HG03354 (cell line): ENCODE measurements at regions not wholly inside any gene's neighbourhood (a gene's known extent, or its start where the extent isn't known, plus 50 kb on each side); places are given as distances from the start of the nearest gene placed in this dataset.

ENCODE experiments used
- ATAC-seq: cut with Tn5 transposase; IDR thresholded peaks from one replicate; pipeline ENCODE4 v1.9.1; 2021; ENCODE audit warnings: mild to moderate bottlenecking; ENCODE audit not compliant: unreplicated experiment, poor library complexity, severe bottlenecking

- ATAC-seq: no peak
These were observed 316.2 kb downstream of the STIM2 start for GRCh38 chr4:27176881-27177280.

GRCh38 chr4:27178061-27178460 is 317.4 kb downstream of the STIM2 start:
- ATAC-seq: no peak

- ATAC-seq: no peak
These were observed 321.1 kb downstream of the STIM2 start for GRCh38 chr4:27181693-27182092.

GRCh38 chr4:27182211-27182610 is 321.6 kb downstream of the STIM2 start:
- ATAC-seq: no peak

- no peak for ATAC-seq
These were observed 324.0 kb downstream of the STIM2 start for GRCh38 chr4:27184508-27185155.

GRCh38 chr4:27186710-27187109 is 326.1 kb downstream of the STIM2 start:
- no peak for ATAC-seq

GRCh38 chr4:27187786-27188185 is 327.1 kb downstream of the STIM2 start:
- no peak for ATAC-seq

GRCh38 chr4:27189683-27190082 is 329.0 kb downstream of the STIM2 start:
- ATAC-seq: no peak

GRCh38 chr4:27191592-27191991 is 331.0 kb downstream of the STIM2 start:
- ATAC-seq: no peak

GRCh38 chr4:27194599-27195176 is 334.0 kb downstream of the STIM2 start:
- no peak for ATAC-seq

- ATAC-seq: no peak
These were observed 337.6 kb downstream of the STIM2 start for GRCh38 chr4:27198246-27198645.

GRCh38 chr4:27198971-27199370 is 338.3 kb downstream of the STIM2 start:
- ATAC-seq: no peak

- no peak for ATAC-seq
These were observed 345.4 kb downstream of the STIM2 start for GRCh38 chr4:27206009-27206408.

GRCh38 chr4:27210956-27211355 is 350.3 kb downstream of the STIM2 start:
- no peak for ATAC-seq

GRCh38 chr4:27214010-27214409 is 353.4 kb downstream of the STIM2 start:
- no peak for ATAC-seq

- no peak for ATAC-seq
These were observed 354.7 kb downstream of the STIM2 start for GRCh38 chr4:27215220-27215826.

- ATAC-seq: no peak
These were observed 356.7 kb downstream of the STIM2 start for GRCh38 chr4:27217261-27217769.

GRCh38 chr4:27218013-27218412 is 357.4 kb downstream of the STIM2 start:
- no peak for ATAC-seq

GRCh38 chr4:27223326-27223725 is 362.7 kb downstream of the STIM2 start:
- ATAC-seq: no peak

GRCh38 chr4:27233531-27233930 is 372.9 kb downstream of the STIM2 start:
- no peak for ATAC-seq

GRCh38 chr4:27234306-27234899 is 373.8 kb downstream of the STIM2 start:
- ATAC-seq: no peak
